H9 (cell line): ENCODE measurements at regions not wholly inside any gene's neighbourhood (a gene's known extent, or its start where the extent isn't known, plus 50 kb on each side); places are given as distances from the start of the nearest gene placed in this dataset.
"Not testable (repeated sequence)": the region's sequence is repeated elsewhere in the genome, so short reads cannot be mapped to it uniquely, and the experiment has no call there.

Experiments
- DNase-seq: peaks from one replicate; pipeline ENCODE4 v3.0.0-alpha.2; 2017
- H2AFZ ChIP-seq: one replicate; pipeline ENCODE4 v1.6.1; 2013; ENCODE audit warnings: mild to moderate bottlenecking, low read length, control low read depth, moderate library complexity
- H2AK5ac ChIP-seq: 2 replicates; pipeline ENCODE4 v1.6.1; 2013; ENCODE audit warnings: low read length, control low read depth, mixed read lengths; ENCODE audit not compliant: insufficient read length
- H2BK120ac ChIP-seq: one replicate; pipeline ENCODE4 v1.6.1; 2013; ENCODE audit warnings: low read depth, mild to moderate bottlenecking, low read length, control low read depth, inconsistent platforms; ENCODE audit not compliant: poor library complexity, severe bottlenecking
- H2BK12ac ChIP-seq: 2 replicates; pipeline ENCODE4 v1.6.1; 2013; ENCODE audit warnings: low read length, control low read depth, mixed read lengths, low read depth; ENCODE audit not compliant: insufficient read length
- H2BK15ac ChIP-seq: 2 replicates; pipeline ENCODE4 v1.6.1; 2013; ENCODE audit warnings: low read depth, low read length, control low read depth
- H2BK20ac ChIP-seq: one replicate; pipeline ENCODE4 v1.6.1; 2013; ENCODE audit warnings: low read depth, mild to moderate bottlenecking, low read length, control low read depth, inconsistent platforms; ENCODE audit not compliant: poor library complexity, severe bottlenecking
- H2BK5ac ChIP-seq: 2 replicates; pipeline ENCODE4 v1.6.1; 2013; ENCODE audit warnings: low read length, control low read depth, mixed read lengths; ENCODE audit not compliant: insufficient read length
- H3K14ac ChIP-seq: 2 replicates; pipeline ENCODE4 v1.6.1; 2013; ENCODE audit warnings: low read length, control low read depth; ENCODE audit not compliant: insufficient read depth
- H3K18ac ChIP-seq: 2 replicates; pipeline ENCODE4 v1.6.1; 2013; ENCODE audit warnings: low read depth, mild to moderate bottlenecking, mixed read lengths, low read length, control low read depth; ENCODE audit not compliant: insufficient read length
- H3K23ac ChIP-seq: 2 replicates; pipeline ENCODE4 v1.6.1; 2013; ENCODE audit warnings: low read length, control low read depth, mixed read lengths, low read depth; ENCODE audit not compliant: insufficient read length
- H3K23me2 ChIP-seq: 2 replicates; pipeline ENCODE4 v1.6.1; 2013; ENCODE audit warnings: low read depth, mild to moderate bottlenecking, mixed read lengths, low read length, control low read depth; ENCODE audit not compliant: insufficient read length, poor library complexity, severe bottlenecking
- H3K27ac ChIP-seq: 2 replicates; pipeline ENCODE4 v1.5.1; 2013; ENCODE audit warnings: low read length, control low read depth, mixed read lengths, low read depth; ENCODE audit not compliant: insufficient read length
- H3K27me3 ChIP-seq: 2 replicates; pipeline ENCODE4 v1.6.1; 2013; ENCODE audit warnings: low read length, control low read depth, inconsistent platforms; ENCODE audit not compliant: insufficient read depth
- H3K4ac ChIP-seq: 2 replicates; pipeline ENCODE4 v1.6.1; 2013; ENCODE audit warnings: low read depth, mild to moderate bottlenecking, control low read depth, inconsistent platforms, low read length, moderate library complexity
- H3K4me1 ChIP-seq: 2 replicates; pipeline ENCODE4 v1.6.1; 2013; ENCODE audit warnings: low read length, control low read depth, inconsistent platforms; ENCODE audit not compliant: insufficient read depth
- H3K4me2 ChIP-seq: 2 replicates; pipeline ENCODE4 v1.6.1; 2013; ENCODE audit warnings: low read length, control low read depth, mixed read lengths; ENCODE audit not compliant: insufficient read length, insufficient read depth
- H3K56ac ChIP-seq: 2 replicates; pipeline ENCODE4 v1.6.1; 2013; ENCODE audit warnings: low read depth, mild to moderate bottlenecking, mixed read lengths, low read length, control low read depth; ENCODE audit not compliant: insufficient read length
- H3K79me1 ChIP-seq: 2 replicates; pipeline ENCODE4 v1.6.1; 2013; ENCODE audit warnings: low read depth, mild to moderate bottlenecking, moderate library complexity, low read length, control low read depth, inconsistent platforms; ENCODE audit not compliant: insufficient read depth, poor library complexity, severe bottlenecking
- H3K79me2 ChIP-seq: 2 replicates; pipeline ENCODE4 v1.6.1; 2013; ENCODE audit warnings: low read length, control low read depth, inconsistent platforms; ENCODE audit not compliant: insufficient read depth
- H3K9ac ChIP-seq: 2 replicates; pipeline ENCODE4 v1.6.1; 2013; ENCODE audit warnings: low read length, control low read depth, mixed read lengths; ENCODE audit not compliant: insufficient read length; ENCODE audit errors: extremely low read depth
- H3K9me3 ChIP-seq: one replicate; pipeline ENCODE4 v1.6.1; 2013; ENCODE audit warnings: low read depth, low read length, inconsistent platforms; ENCODE audit not compliant: control insufficient read depth
- H3T11ph ChIP-seq: one replicate; pipeline ENCODE4 v1.6.1; 2013; ENCODE audit warnings: mild to moderate bottlenecking, low read length, control low read depth, inconsistent platforms
- H4K20me1 ChIP-seq: one replicate; pipeline ENCODE4 v1.6.1; 2013; ENCODE audit not compliant: control insufficient read depth, insufficient read length, insufficient read depth
- H4K5ac ChIP-seq: 2 replicates; pipeline ENCODE4 v1.6.1; 2013; ENCODE audit warnings: low read depth, mild to moderate bottlenecking, mixed read lengths, low read length, control low read depth; ENCODE audit not compliant: insufficient read length
- H4K8ac ChIP-seq: replicated peaks from 2 replicates; pipeline ENCODE4 v1.6.1; 2013; ENCODE audit warnings: low read length, control low read depth, mixed read lengths, low read depth; ENCODE audit not compliant: insufficient read length
- H4K91ac ChIP-seq: 2 replicates; pipeline ENCODE4 v1.6.1; 2013; ENCODE audit warnings: low read depth, mild to moderate bottlenecking, moderate library complexity, mixed read lengths, low read length, control low read depth; ENCODE audit not compliant: insufficient read length
- H3K27ac Mint-ChIP-seq, 3 experiments: 2 replicates in 2 of 3; 3 replicates in 1 of 3; pipeline ENCODE4 v1.8.0; 2020 to 2021; ENCODE audit warnings: mixed read lengths in 3 of 3, mild to moderate bottlenecking in 1 of 3, moderate library complexity in 1 of 3
- H3K27me3 Mint-ChIP-seq: 2 replicates; pipeline ENCODE4 v1.8.0; 2021; ENCODE audit warnings: low read depth, mild to moderate bottlenecking, moderate library complexity, mixed read lengths
- H3K36me3 Mint-ChIP-seq, 3 experiments: 2 replicates in 2 of 3; 3 replicates in 1 of 3; pipeline ENCODE4 v1.8.0; 2020 to 2021; ENCODE audit warnings: low read depth in 3 of 3, mixed read lengths in 3 of 3; ENCODE audit not compliant: insufficient read depth in 1 of 3
- H3K4me1 Mint-ChIP-seq, 2 experiments: 2 replicates each; pipeline ENCODE4 v1.8.0; 2020; ENCODE audit warnings: mixed read lengths in 2 of 2
- H3K4me3 Mint-ChIP-seq, 2 experiments: 2 replicates in 1 of 2; 3 replicates in 1 of 2; pipeline ENCODE4 v1.8.0; 2020 to 2021; ENCODE audit warnings: mild to moderate bottlenecking in 2 of 2, mixed read lengths in 2 of 2, moderate library complexity in 1 of 2
- H3K9me3 Mint-ChIP-seq, 2 experiments: 2 replicates in 1 of 2; 3 replicates in 1 of 2; pipeline ENCODE4 v1.8.0; 2020; ENCODE audit warnings: mild to moderate bottlenecking in 2 of 2, mixed read lengths in 2 of 2, moderate library complexity in 1 of 2
- CTCF ChIP-seq: fragments of 200-600 bp; sonication (generic); conservative IDR thresholded peaks from 3 replicates; pipeline ENCODE4 v1.8.0; 2021; ENCODE audit warnings: antibody characterized with exemption, mild to moderate bottlenecking
- WGBS: extraction: QIAGEN DNeasy Blood & Tissue Kit; methylation state at CpG from one replicate; pipeline ENCODE4 v1.1.7; 2013; ENCODE audit warnings: missing lambda C conversion rate, low lambda C conversion rate, mixed read lengths; ENCODE audit not compliant: insufficient read length; ENCODE audit errors: extremely low coverage; 5-methylcytosine and 5-hydroxymethylcytosine counted together

DNA sequence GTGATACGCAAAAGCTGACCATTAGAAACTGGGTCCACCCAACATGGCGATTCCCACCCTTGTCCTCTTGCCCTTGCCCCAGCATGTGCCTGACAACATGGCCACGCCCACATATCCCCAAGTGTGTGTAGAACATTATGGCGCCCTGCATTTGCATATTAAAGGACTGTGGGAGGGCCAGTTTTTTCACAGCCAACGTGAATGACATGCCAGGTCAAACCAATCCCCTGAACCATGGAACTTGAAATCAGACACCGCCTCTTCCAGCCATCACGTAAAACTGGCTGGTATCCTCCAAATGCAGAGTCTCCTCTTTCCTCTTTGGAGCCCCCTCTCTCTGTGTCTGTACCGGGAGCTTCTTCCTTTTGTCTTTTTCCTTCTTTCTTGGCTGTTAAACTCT lies 156.7 kb upstream of the EPHA6 start:
- H3K9ac ChIP-seq: no peak overlapping the region
- no peak overlapping the region for H3T11ph ChIP-seq
- H3K27ac Mint-ChIP-seq: peak overlapping the region in 2 of 3 experiments; percentile 51 to 57; a peak in 1 of 7 replicates
- no peak overlapping the region for H4K91ac ChIP-seq
- no peak overlapping the region for H3K4me3 Mint-ChIP-seq
- peaks cover 10% of the 10 kb centered on the region in 2 experiments for H3K4me1 Mint-ChIP-seq
- DNase-seq: peak; percentile 64
- H3K27ac ChIP-seq: no peak overlapping the region
- H3K18ac ChIP-seq: no peak overlapping the region
- H3K36me3 Mint-ChIP-seq: peaks cover 13 to 21% (median 13%) of the 10 kb centered on the region in 3 experiments
- WGBS: no CpG with 5 or more reads among the region's 8 CpGs
- no peaks in the 10 kb centered on the region for H3K27me3 Mint-ChIP-seq
- no peaks in the 10 kb centered on the region for H3K9me3 ChIP-seq
- no peaks in the 10 kb centered on the region for H3K23me2 ChIP-seq
- H3K23ac ChIP-seq: no peak overlapping the region
- H2BK20ac ChIP-seq: no peak overlapping the region
- no peak overlapping the region for H3K56ac ChIP-seq
- H3K79me2 ChIP-seq: no peaks in the 10 kb centered on the region
- no peak overlapping the region for H3K4ac ChIP-seq
- no peak overlapping the region for H2BK15ac ChIP-seq
- no peaks in the 10 kb centered on the region for H3K79me1 ChIP-seq
- no peak overlapping the region for H2BK5ac ChIP-seq
- TF ChIP-seq CTCF: no peak
- H3K27me3 ChIP-seq: no peaks in the 10 kb centered on the region
- H2AFZ ChIP-seq: peak overlapping the region; percentile 33
- H2BK120ac ChIP-seq: no peak overlapping the region
- H2BK12ac ChIP-seq: no peak overlapping the region
- H4K5ac ChIP-seq: no peak overlapping the region
- no peak overlapping the region for H2AK5ac ChIP-seq
- peaks cover 23% of the 10 kb centered on the region in 2 experiments for H3K9me3 Mint-ChIP-seq
- no peak overlapping the region for H4K8ac ChIP-seq
- H3K14ac ChIP-seq: no peak overlapping the region
- H3K4me2 ChIP-seq: no peak overlapping the region
- H4K20me1 ChIP-seq: no peaks in the 10 kb centered on the region
- H3K4me1 ChIP-seq: no peaks in the 10 kb centered on the region

DNA sequence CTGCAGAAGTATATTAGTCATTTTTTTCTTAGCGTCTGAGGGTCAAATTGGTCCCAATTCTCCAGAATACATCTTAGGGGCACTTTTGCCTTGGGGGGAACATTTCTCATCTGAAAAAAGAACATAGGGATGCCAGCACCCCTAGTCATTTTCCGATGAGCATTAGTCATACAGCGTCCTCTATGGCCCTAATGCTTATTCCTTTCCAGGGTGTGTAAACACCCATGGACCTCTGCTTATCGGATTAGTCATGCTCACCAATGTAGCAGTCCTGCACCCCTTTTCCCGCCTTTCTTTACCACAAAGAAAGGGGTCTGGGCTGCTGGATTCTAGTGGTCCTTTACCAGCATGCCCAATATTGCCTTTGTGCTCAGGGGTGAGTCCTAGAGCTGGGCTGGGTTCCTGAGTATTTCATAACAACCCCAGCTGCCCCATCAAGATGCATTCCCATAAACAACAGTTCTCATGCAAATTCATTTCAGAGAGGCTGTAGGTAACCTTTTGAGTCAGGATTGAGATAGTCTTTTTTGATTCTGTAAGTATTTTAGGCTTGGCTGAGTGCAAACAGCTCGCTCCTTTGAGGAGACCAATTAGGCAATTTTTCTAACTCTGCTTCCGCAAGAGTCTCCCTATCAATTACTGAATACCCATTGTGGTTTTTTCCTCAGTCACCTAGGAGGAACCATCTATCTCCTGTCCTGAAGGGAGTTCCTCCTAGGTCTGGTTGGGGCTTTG lies 142.4 kb upstream of the EPHA6 start:
- not testable (repeated sequence) for H4K5ac ChIP-seq, H3K14ac ChIP-seq, H3K27ac Mint-ChIP-seq, H3K4ac ChIP-seq, H3K18ac ChIP-seq, H2BK5ac ChIP-seq, H3K27ac ChIP-seq, H3K56ac ChIP-seq, H2BK12ac ChIP-seq, H2BK120ac ChIP-seq, H3K4me1 Mint-ChIP-seq, H3K27me3 ChIP-seq, H3K4me1 ChIP-seq, H4K91ac ChIP-seq, H4K20me1 ChIP-seq, H3K4me3 Mint-ChIP-seq, H3K79me1 ChIP-seq, H3K79me2 ChIP-seq, H3K23ac ChIP-seq, H3K23me2 ChIP-seq, H2AFZ ChIP-seq, H2BK15ac ChIP-seq, H2BK20ac ChIP-seq, H2AK5ac ChIP-seq, H4K8ac ChIP-seq, H3T11ph ChIP-seq, H3K9me3 ChIP-seq, H3K4me2 ChIP-seq, H3K9ac ChIP-seq, DNase-seq, H3K27me3 Mint-ChIP-seq
- Mint-ChIP-seq H3K36me3 (peaks cover 0 to 15% (median 4%) of the 10 kb centered on the region in 3 experiments; a peak in 5 of 7 replicates), H3K9me3 (peaks cover 9 to 10% of the 10 kb centered on the region in 2 experiments; a peak in 4 of 5 replicates)
- no CpG with 5 or more reads among the region's 7 CpGs for WGBS
